RWPE1 (cell line): ENCODE measurements at regions not wholly inside any gene's neighbourhood (a gene's known extent, or its start where the extent isn't known, plus 50 kb on each side); places are given as distances from the start of the nearest gene placed in this dataset.

ENCODE experiments used
- CTCF ChIA-PET: fragments of 350-600 bp; sonication (Branson Sonifier 250); formaldehyde crosslinking; extraction: SDS; loops from one replicate; lab custom pipeline; 2021; lab: Yijun Ruan, JAX
- POLR2A ChIA-PET: fragments of 400-600 bp; formaldehyde crosslinking; extraction: SDS; loops from one replicate; lab custom pipeline; 2020; ENCODE audit warnings: antibody characterized with exemption; ENCODE audit not compliant: low non-redundant PET; lab: Yijun Ruan, JAX
- DNase-seq: peaks from one replicate; pipeline ENCODE4 v3.0.0; 2012; ENCODE audit warnings: low spot score
- H3K27ac ChIP-seq: fragments of 450-650 bp; 2 replicates; pipeline ENCODE4 v1.5.1; 2017
- CTCF ChIP-seq: fragments of 450-650 bp; conservative IDR thresholded peaks from 2 replicates; pipeline ENCODE4 v1.5.1; 2017; ENCODE audit warnings: low read depth, mild to moderate bottlenecking

- no peak for DNase-seq
- no peak for TF ChIP-seq CTCF
- CTCF ChIA-PET = no interaction called here
- no peak overlapping the region for H3K27ac ChIP-seq
- POLR2A ChIA-PET = no interaction called here
These were observed 617.0 kb downstream of the MID1IP1 start for GRCh38 chrX:39418254-39418704.

GRCh38 chrX:39418731-39419638 lies 617.7 kb downstream of the MID1IP1 start:
- CTCF ChIA-PET = interaction anchor here (0.6 kb wide), 1 partner anchor 691 kb away, joined by 3 read pairs; no protein-coding TSS in a partner anchor
- POLR2A ChIA-PET = no interaction called here

GRCh38 chrX:39421006-39421405 lies 619.7 kb downstream of the MID1IP1 start:
- TF ChIP-seq CTCF = no peak
- CTCF ChIA-PET = no interaction called here
- DNase-seq = no peak
- no peak overlapping the region for H3K27ac ChIP-seq
- POLR2A ChIA-PET = no interaction called here

More at GRCh38 chrX:39418731-39419638, 617.7 kb downstream of the MID1IP1 start:
- DNase-seq = no peak
- no peak overlapping the region for H3K27ac ChIP-seq
- TF ChIP-seq CTCF = no peak

DNA sequence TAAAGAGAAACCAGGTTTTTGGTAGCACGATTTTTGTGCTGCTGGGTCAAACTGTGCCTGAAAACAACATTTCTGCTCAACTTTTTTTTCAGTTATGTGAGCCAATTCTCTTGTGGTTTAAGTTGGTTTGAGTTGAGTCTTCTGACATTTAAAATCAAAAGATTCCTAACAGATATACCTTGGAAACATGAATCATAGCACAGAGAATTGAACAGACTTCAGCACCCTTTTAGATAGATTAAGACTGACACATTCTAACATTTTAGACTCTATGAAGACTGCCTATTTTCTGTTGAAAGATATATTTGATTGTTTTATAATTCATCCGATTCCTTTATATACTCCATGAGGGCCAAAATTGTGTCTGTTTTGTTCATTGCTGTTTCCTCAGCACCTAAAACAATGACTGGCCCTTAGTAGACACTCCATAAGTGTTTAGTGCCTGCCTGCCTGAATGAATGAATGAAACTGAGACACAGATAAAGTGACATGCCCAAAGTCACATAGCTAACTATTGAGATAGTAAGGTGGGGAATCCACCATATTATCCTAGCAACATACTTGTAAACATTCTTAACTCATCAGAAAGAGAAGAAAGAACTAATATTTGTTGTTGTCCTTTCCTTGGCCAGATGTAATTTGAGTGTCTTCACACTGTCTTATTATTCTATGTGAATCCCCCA lies 624.0 kb downstream of the MID1IP1 start:
- POLR2A ChIA-PET = no interaction called here
- TF ChIP-seq CTCF = no peak
- no peak for DNase-seq
- CTCF ChIA-PET = no interaction called here
- no peak overlapping the region for H3K27ac ChIP-seq

- H3K27ac ChIP-seq = no peak overlapping the region
- DNase-seq = no peak
- ChIA-PET POLR2A (no interaction called here), CTCF (no interaction called here)
- TF ChIP-seq CTCF = no peak
These were observed 624.8 kb downstream of the MID1IP1 start for GRCh38 chrX:39426101-39426500.

GRCh38 chrX:39427492-39427891 lies 626.2 kb downstream of the MID1IP1 start:
- POLR2A ChIA-PET = no interaction called here
- no peak overlapping the region for H3K27ac ChIP-seq
- CTCF ChIA-PET = no interaction called here
- no peak for DNase-seq
- TF ChIP-seq CTCF = no peak
